H4 (cell line): ENCODE measurements at regions not wholly inside any gene's neighbourhood (a gene's known extent, or its start where the extent isn't known, plus 50 kb on each side); places are given as distances from the start of the nearest gene placed in this dataset.
A peak's percentile ranks its signal among the peaks of the same experiment; 100 is the strongest.
"Not testable (repeated sequence)": the region's sequence is repeated elsewhere in the genome, so short reads cannot be mapped to it uniquely, and the experiment has no call there.

Source experiments
- DNase-seq: peaks from one replicate; pipeline ENCODE4 v3.0.0-alpha.2; 2015; ENCODE audit warnings: low spot score

DNA sequence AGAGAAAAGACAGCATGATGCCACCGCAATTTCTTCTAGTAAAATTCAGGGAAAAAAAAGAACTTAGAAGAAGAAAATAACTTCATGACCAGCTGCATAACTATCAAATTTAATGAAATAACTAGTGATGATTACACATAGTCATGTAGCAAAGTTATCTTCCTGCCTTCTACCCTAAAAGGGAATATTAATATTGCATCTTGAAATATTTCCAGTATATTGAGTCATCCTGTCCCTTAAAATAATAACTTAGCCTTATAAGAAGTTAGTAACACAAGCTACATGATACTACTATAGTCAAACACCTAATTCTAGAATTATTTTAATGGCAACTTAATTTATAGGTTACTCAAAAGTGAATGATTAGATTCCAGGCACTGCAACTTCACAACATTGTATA lies 289.2 kb downstream of the KLF12 start:
- no peak for DNase-seq

DNA sequence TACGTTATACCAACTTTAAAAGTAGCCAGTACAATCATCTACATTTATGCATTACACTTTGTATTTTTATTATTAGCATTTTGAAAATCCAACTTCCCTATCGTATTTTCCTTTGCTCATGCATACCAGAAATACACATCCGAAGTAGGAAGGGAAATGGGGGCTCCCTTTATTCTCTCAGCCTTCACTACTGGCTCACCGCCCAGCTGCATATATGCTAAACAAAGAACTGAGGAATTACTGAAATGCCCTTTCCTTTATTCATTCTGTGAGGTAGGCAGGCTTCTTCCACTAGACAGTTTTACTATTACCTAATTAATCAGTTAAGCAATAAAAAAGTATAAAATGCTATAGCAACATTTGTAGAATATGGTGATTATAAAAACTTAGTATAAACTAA lies 291.6 kb downstream of the KLF12 start:
- DNase-seq, result no peak

DNA sequence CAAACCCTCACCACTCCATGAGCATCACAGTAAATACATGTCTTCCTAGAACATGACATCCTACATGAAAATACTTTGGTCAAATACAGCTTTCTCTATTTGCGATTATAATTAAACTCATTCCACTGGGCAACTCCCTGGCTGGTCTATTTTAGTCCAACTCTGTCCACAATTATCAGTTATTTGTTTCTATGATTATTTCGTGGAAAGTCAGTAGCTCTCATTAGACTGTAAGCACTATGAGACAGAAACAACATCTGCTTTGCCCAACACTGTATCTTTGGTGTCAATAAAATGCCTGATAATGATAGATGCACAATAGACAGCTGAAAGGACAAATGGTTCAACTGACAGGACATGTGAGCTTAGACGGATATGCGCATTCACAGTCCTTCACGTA lies 292.0 kb downstream of the KLF12 start:
- no peak for DNase-seq

DNA sequence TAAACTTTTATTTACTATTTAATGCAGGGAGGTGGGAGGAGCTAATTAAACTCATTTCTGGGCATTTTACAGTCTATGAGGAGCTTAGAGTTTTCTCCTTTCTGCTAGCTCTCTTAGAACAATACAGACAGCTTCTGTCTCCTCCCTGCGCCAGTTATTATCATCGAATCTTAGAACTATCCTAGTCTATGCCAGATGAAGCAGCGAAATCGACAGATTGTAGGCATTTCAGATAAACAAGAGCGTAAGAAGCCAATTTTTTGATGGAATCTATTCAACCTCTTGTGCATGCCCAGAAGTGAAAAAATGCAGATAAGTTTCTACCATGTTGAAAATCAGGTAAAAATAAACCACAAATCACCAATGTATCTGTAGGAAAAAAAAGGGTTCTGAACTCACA lies 297.1 kb downstream of the KLF12 start:
- DNase-seq, result no peak

DNA sequence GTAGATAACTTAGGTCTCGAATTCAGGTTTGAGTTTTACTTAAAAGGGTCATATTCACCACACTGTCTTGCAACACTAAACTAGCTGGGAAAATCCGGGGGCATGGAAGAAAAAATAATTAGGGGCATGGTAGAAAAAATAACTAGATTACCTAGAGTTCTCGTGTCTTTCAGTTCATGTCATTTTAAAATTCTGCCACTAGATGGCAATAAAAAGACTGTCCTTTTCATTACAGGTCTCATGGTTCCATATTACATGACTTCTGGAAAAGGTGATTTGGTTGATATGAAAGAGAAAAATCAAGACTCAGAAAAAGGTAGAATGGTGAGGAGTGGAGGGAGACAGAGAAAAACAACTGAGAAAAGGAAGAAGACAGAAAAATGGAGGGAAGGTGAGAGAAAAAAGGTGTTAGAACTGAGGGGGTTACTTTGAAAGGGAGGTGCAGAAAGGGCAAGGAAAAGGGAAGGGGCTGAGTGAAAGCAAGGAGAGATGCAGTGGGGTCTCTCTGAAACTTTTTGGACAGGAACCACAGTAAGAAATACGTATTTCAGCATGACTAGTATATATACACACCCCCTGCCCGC lies 299.0 kb downstream of the KLF12 start:
- peak; percentile 15 for DNase-seq

DNA sequence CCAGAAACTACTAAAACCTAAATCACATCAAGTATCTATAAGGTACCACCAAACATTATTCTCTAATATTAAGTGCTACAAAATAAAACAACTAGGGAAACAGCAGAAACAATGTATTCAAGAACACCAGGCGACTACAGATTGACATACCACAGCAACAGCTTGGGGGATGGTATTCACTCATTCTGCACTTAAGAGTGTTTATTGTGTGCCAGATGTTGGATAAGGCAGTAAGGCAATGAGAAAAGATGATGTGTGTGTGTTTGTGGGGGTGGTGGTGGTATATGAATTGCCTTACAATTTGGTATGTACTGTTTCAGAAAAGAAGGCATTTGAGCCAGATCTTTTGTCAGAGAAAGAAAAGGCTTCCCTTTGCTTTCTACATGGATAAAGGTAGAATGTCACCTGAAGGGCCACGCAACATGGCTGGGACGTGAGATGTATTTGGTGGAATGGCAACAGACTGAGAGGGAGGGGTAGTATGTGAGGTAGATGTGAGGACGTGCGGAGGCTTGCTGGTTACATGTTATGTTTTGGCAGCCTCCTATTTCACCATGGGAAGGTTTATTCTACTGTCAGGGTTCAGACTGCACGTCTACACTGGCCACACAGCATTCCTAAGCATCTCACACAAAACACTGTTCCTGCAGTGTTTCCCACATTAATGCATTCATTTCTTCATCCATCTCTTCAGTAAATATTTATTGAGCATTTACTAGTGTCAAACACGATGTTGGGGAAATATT lies 300.7 kb downstream of the KLF12 start:
- DNase-seq, result no peak

DNA sequence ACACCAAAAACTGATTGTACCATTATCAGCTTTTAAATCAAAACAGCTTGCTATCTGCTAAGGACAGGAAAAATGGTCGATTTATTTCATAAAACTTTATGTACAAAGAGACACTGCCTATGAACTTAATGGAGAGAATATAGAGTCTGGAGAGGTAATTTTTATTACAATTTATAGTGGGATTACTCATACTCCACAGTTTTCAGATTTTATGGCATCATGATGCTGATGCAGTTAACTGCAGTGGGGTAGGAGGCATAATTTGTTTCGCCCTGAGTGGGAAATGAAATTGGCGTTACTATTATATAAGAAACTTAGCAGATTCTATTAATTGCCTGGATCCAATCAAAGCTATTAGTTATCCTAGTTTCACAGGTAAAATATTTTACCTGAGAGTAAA lies 301.4 kb downstream of the KLF12 start:
- DNase-seq, result no peak

DNA sequence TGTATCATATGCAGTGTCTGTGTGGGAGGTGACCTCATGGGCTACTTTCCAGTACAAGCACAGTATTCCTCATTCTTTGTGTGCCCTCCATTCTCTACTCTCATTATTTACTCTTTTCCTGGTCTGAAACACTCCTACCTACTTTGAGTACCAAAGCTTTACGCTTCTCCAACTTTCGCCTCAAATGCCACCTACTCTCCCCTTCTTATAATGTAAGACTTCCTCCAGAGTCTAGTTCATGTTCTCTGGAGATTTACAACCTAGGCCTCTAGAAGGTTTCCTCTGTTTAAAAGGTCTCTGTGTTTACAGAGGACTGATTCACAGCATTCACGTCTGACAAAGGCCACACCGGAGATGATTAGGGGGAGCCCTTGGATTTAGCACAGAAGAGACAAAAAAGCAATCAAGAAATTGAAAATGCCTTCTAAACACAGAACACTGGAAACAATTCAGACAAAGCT lies 302.0 kb downstream of the KLF12 start:
- no peak for DNase-seq

DNA sequence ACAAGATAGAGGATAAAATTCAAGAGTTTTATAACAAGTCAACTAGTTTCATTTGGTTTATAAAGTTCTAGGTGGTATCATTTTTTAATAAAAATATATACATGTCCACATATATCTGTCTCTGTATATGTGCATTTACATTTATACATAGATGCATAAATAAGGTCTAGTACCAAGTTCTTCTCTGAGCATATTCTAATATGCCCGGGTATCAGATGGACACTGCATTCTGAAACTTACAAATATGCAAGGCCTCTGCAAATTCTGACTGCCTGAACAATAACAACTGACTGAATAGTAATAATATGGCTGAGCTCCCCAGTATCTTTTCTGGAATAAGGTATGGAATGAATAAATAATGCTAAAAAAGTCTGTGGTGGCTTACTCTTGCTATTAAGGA lies 304.8 kb downstream of the KLF12 start:
- no peak for DNase-seq

DNA sequence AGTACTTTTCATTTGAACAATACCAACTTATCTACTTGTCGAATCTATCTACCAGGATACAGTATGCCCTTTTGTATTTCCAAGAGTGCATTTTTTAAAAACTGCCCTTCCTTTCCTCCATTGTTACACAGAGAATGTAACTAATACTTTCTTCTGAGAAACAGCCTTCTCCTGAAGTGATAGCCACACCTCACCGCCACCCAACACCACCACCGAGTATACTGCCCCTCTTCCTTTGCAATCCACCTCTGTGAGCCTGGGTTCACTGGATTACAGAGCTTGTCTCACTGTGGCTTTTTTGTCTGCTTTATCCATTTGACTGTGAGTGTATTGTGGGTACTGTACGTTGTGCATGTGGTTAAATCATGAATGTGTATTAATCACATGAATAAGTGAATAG lies 305.4 kb downstream of the KLF12 start:
- no peak for DNase-seq

DNA sequence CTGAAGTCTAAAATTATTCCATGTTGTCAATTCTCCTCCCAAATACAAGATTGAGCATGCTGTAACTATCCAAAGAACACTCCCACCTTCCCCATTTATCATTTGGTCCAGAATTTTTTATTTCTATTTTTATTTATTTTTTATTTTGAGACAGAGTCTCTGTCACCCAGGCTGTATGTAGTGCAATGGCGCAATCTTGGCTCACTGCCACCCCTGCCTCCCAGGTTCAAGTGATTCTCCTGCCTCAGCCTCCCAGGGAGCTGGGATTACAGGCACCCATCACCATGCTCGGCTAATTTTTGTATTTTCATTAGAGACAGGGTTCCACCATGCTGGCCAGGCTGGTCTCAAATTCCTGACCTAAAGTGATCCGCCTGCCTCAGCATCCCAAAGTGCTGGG lies 306.8 kb downstream of the KLF12 start:
- no peak for DNase-seq

DNA sequence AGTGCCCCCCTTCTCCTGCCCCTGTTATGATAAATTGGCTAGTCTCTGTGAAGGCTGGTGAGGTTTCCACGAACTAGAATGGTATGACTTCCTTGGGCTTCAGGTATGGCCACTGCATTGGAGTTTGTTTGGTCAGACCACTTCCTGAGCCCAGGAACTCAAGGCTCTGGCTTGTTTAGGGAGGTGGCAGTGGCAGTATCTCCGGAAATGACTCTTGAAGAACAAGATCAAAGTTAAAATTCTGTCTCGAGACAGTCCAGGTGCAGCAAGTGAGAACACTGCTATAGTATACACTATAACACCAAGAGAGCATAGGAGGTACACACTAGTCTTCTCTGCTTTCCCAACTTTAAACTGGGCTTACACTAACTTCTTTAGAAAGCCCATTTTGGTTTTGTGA lies 309.1 kb downstream of the KLF12 start:
- no peak for DNase-seq

DNA sequence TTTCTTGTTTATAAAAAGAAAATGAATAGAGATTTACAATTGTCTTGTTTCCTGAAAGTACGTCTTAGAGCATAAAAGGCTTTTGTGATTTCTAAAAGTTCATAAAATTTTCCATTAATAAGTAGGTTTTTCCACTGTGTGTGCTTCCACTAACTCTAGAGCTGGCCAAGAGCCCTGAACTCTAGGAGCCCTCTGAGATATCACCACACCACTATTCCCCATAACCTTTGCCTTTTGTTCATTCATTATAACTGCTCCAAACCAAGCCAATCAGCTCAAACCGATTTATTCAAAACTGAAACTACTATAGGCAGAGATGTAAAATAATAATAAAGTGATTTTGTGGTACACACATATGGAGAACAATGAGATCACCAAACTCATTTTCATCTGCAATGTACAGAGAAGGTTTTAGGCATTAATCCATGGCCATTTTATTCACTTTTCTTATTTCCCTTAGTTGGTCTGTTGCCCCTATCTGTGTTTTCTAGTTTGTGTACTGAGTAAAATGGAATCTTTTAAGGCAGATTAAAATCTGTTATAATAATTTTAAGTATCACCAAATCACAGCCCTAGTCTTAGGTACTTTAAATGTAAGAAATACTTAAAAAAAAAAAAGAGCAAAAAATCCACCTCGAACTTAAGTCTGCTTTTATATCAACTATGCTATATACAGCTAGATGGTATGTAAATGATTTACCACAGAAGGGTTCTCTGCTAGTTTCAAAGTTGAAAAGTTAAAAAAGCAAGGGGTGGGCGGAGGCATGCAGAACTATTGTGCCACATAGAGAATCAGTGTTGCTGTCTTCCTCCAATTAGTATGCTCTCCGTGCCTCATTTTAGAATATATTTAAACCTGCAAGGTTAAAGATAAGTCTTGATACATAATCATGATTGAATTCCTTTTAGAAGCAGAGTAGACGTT lies 311.3 kb downstream of the KLF12 start:
- no peak for DNase-seq

DNA sequence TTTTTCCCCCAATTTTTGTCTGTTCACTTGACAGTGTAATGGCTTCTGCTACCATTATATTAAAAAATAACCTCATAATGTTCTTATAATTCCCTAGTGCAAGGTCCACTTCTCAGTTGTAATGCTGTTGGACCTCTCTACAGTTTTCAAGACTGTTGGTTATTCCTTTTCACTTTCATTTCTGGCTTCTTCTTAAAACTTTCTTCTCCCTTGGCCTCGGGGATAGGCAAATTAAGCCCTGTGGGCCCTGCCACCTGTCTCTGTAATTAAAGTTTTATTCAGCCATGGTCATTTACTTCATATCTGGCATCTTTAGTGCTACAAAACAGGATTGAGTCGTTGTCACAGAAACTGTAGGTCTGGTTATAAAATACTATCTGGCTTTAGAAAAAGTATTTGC lies 313.5 kb downstream of the KLF12 start:
- DNase-seq, result no peak

DNA sequence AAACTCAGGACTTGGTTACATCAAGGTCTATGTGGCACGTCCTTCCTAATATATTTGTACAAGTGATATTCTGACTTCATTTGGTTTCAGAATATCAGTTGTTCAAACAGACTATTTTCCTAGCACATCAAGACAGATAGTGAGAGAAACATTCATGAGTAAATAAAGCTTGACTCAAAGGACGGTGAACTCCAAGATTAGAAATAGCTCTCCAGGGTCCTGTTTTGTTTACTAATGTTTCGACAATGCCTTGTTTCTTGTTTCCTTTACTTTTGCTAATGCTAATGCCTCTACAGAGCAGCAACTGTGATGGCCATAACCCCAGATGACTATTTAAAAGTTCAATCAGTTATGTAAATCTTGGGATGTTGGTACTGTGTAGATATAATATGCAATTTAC lies 313.9 kb downstream of the KLF12 start:
- DNase-seq, result no peak

DNA sequence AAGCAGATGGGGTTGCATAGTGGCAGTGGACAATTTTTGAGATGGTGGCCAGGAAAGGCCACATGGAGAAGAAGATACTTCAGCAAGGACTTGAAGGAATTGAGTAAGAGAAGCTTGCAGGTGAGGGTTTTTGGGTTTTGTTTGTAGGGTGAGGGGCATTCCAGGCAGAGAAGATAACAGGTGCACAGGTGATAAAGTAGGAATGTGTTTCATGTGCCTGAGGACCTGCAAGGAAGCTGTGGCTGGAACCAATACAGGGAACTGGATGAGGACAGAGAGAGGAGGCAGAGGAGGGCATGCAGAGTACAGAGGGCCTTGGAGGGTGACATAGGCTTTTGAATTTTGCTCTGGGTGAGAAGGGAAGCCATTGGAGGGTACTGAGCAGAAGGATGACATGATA lies 314.5 kb downstream of the KLF12 start:
- no peak for DNase-seq

DNA sequence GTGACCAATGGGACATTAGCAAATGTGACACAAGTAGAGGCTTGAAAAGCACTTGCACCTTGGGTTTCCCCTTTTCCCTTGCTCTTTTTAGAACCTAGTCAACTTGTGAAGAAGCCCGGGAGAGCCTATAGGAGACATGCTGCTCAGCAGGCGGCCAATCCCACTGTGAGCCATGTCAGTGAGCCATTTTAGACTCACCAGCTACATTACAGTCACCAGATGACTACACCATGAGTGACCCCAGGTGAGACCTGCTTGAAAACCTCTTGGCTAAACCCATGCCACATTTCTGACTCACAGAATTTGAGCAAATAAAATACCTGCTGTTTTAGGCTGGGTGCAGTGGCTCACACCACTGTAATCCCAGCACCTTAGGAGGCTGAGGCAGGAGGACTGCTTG lies 317.5 kb downstream of the KLF12 start:
- DNase-seq, result no peak

DNA sequence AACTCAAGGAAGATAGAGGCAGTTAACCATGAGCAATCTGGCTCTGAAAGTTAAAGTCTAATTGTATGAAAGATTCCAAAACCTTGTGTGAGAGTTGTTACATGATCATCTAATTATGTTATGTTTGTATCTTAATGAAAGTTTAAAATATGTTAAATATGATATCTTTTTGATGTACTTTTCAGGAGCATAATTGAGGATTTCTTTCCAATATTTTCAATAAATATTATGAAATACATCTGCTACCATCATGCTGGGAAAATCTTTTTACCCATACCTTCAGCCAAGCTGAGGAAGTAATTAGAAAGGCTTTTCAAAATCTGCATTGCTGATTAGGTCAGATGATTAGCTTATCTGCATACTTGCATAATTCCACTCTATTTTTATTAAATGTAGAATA lies 318.4 kb downstream of the KLF12 start:
- DNase-seq, result no peak

DNA sequence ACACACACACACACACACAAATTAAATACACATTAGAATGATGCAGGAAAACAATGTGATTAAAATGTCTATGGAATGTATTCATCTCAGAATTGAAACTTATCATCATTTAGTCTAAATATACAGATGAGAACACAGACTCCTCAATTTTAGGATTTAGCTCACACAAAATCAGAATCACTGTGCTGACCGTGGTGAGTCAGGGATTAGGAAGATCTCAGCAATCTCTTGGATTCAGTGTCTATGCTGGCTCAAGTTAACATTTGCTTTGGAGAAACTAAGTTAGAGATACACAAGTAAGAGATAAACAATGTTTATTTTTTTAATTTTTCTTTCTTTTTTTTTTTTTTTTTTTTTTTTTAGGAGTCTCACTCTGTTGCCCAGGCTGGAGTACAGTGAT lies 323.6 kb downstream of the KLF12 start:
- DNase-seq, result no peak

DNA sequence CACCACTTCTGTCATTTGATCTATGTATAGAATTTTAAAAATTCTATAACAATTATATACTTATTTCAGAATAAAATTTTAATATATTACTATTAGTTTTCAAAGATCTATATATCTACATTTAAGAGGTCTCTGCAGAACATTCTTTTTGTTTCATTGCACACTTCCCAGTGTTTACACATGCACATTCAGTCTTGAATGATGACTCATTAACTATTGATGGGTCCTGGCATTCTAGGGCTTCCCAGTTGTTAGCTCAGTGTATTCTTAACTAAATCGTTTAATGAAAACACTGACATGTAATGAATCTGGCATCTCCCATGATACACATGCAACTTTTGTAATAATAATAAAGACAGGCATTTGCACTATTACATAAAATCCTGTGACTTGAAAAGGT lies 324.6 kb downstream of the KLF12 start:
- no peak for DNase-seq

DNA sequence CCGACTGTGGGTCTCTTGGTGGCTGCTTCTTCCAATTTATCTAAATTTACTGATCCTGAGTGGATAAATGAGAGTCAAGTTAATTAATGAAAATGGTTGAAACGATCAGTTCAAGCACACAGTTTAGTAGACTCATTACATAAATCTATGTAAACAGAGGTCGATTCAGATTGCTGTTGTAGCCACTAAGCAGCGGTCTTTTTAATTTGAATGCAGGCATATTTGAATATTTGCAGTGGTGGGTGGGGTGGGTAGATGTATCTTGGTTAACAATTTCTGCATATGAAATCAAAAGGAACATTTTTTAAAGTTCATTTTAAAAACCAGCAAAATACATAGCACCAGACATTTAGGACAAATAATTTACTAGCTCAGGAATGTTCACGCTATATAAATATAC lies 325.9 kb downstream of the KLF12 start:
- DNase-seq, result no peak

DNA sequence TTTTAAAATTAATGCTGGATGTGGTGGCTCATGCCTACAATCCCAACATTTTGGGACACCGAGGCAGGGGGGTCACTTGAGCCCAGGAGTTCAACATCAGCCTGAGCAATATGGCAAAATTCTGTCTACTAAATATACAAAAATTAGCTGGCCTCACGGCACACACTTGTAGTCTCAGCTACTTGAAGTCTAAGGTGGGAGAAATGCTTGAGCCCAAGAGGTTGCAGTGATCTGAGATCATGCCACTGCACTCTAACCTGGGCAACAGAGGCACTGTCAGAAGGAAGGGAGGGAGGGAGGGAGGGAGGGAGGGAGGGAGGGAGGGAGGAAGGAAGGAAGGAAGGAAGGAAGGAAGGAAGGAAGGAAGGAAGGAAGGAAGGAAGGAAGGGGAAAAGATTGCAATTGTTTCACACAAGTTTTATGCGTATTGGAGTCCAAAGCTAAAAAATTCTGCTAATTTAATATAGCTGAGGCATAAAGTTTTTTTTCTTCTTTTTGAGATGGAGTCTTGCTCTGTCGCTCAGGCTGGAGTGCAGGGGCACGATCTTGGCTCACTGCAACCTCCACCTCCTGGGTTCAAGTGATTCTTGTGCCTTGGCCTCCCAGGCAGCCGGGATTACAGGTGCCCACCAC lies 328.8 kb downstream of the KLF12 start:
- DNase-seq, result not testable (repeated sequence)
